ENCODE measurements at regions not wholly inside any gene's neighbourhood (a gene's known extent, or its start where the extent isn't known, plus 50 kb on each side); places are given as distances from the start of the nearest gene placed in this dataset.
"Not testable (repeated sequence)": the region's sequence is repeated elsewhere in the genome, so short reads cannot be mapped to it uniquely, and the experiment has no call there.

DNA sequence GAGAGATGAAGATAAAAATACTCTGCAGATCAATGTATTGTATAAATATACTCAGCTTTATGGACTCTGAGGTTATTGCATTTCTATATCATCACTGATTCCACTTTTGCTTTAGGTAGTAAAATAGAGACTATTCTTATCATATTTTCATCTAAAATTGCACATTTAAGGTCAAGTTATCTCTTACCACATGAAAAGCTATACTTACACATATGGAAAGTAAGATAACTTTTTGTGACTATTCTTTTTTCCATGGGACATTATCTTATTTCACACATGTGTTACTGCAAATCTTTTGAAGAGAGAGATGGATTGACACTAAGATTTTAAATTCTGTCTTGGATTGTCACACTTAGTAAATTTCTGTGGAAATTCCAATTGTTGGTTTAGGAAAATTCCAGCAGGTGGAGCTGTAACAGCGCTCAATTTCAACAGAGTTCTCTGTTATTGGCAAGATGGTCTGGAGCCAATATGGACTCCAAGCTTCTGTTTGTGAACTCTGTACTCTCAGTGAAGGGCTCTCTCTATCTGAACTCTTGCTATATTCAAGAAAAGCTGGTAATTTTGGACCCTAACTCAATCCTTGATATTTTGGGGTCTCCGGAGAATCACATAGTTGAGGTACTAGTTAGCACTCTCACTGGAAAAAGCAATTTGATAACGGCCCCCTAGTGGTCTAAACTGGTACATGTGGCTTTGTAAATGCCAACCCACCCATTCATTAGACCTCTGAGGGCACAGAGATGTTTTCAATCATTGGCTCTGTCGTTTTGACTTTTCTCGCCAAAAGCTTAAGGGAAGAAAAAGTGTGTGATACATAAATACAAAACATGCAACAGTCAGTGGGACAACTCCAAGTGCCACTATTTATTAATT is 429.7 kb downstream of the ETS1 start:
- peak; percentile 58 for DNase-seq (ENCODE audit: low read depth)

DNA sequence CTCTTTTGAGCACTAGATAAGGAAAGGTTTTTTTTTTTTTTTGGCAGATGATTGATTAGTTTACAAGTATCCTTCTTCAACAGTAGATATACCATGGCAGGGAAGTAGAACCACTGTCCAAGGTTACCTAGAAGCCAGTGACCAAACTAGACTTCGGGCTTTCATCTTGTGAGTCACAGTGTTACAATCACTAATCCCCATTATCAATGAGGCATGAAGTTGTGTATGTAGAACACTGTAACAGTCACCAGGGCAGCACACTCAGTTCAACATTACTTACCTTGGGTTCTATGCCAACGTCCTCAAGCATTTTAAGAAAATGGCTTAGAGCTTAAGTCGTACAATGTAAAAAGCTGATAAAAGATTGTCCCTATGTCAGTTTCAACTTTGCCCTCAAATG is 430.9 kb downstream of the ETS1 start:
- DNase-seq (ENCODE audit: low read depth), result no peak

DNA sequence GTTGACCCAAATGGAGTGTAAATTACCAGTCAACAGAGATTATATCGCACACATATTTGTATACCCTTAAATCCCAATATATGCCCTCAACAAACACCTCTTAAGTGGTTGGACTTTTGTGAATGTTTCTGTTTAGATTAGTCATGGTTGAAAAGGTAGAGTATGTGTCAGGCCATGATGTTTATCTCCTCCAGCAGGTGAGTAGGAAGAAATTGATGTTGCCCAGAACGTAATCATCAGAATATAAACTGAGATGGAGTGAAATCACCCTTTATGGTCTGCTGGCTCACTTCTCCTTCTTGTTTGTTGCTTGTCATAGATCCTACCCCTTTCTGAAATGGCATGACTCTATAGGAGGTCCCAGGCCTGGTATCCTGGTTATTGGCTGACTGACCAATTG is 431.8 kb downstream of the ETS1 start:
- no peak for DNase-seq (ENCODE audit: low read depth)

DNA sequence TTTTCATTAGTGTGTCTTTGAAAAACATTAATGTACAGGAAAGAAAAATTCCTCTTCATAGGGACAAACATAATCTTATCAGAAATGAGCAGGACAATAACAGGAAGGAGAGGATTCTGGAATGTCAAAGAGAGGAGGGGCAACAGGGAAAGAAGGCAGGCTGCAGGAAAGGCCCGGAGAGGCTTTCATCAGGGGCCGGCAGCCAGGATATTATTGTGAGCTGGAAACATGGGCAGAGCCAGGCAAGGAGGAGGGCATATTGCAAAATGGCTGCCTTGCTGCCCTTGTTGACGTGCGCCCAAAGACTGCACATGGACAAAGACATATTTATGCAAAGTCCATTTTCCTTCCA is 433.7 kb downstream of the ETS1 start:
- no peak for DNase-seq (ENCODE audit: low read depth)

DNA sequence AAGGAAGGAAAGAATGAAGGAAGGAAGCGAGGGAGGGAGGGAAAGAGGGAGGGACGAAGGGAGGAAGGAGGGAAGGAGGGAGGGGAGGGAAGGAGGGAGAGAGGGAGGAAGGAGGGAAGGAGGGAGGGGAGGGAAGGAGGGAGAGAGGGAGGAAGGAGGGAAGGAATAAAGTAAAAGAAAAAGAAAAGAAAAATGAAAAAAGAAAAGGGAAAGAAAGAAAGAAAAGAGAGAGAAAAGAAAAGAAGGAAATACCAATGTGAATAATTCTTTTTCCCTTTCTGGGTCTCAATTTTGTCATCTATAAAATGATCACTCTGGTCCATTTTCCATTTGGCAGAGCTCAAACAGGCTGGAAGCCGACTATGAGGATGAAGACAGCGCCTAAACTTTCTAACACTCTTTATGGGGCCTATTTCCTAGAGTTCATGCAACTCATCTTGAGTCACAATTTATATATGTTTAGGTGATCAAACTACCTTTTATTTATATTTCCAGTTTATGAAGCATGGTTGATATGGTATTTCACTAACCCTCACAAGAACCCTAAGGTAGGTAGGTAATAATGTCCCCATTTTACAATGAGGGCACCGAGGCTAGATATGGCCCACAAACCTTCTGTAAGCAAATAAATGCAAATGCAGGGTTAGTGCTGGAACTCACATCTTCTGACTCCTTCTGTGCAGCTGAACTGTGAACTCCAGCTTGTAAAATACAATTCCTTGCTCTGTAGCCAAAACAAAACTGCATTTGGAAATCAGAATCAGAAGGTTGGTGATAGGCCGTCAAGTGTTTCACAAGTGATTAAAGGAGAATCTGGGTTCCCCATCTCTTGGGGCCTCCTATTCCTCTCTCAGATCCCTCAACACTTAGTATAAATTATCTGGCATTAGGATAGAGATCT is 434.3 kb downstream of the ETS1 start:
- DNase-seq (ENCODE audit: low read depth), result no peak

DNA sequence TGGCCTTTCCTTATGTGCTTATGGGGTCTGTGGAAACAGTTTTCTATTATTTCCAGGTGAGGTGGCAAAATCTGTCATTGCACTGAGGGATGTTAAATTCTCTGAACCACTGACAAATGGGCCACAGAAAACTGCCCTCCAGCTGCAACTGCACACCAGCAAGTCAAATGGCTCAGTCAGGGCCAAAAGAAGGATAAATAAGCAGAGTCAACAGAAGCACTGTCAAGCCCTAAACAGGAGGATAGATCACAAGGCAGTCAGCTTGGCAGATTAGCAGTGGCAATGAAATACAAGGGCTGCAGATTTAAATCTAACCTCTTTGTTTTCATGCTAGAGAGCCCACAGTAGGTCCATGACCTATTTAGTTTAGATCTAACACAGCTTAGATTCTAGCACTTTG is 435.6 kb downstream of the ETS1 start:
- DNase-seq (ENCODE audit: low read depth), result no peak

DNA sequence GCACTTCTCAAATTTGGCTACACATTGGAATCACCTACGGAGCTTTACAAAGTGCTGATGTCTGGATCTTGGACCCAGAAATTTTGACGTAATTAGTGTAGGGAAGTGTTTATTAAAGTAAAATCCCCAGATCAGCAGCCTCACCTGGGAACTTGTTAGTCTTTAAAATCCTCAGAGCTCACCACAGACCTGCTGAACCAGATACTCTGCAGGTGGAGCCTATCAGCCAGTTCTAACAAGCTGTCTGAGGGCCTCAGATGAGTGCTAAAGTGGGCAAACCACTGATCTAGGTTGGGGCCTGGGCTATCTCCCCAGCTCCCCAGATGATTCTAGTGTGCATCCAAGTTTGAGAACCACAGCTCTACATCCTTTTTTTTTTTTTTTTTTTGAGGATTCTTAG is 436.0 kb downstream of the ETS1 start:
- DNase-seq (ENCODE audit: low read depth), result no peak

DNA sequence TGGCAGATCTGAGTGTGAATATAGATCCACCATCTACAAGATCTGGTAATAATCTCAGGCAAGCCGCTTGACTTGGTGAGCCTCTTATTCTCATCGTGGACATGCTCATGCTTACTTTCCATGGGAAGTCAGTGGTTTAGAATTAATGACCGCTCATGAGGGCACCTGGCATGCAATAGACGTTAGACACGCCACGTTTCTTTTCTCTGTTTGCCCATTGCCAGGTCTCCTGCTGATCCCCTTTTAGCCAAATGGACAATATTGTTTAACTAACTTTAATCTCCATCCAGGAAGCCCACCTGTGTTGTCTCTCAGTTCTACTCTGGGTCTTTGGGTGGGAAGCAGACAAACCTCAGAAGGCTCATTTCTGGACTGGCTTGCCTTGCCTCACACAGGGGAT is 439.1 kb downstream of the ETS1 start:
- no peak for DNase-seq (ENCODE audit: low read depth)

DNA sequence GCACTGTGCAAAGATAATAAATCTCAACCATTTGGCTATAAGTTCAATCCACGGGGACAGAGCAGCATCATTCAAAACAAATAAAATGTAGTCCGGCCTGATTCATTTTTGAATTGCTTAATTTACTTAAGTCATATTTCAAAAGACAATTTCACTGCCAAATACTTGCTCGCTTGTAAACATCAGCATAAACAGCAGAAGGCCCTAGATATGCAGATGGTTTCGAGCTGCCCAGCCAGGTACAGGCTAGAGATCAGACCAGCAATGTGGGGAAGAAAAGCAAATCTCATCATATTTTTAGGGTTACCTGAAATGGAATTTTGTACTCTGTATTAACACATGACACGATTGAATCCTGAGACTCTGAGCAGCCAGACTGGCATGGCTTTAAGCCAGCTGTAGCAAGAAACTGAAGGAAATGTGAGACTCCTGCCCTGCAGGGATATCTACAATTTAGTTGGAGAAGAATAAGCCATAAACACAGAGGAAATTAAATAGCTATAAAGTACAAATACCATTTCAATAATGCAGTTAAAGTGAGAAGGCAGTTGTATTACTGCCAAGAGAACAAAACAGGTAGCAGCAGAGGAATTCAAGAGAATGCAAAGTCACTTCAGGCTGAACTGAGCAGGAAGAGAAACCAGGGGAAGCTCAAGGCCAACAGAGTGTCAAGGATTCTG is 440.3 kb downstream of the ETS1 start:
- no peak for DNase-seq (ENCODE audit: low read depth)

DNA sequence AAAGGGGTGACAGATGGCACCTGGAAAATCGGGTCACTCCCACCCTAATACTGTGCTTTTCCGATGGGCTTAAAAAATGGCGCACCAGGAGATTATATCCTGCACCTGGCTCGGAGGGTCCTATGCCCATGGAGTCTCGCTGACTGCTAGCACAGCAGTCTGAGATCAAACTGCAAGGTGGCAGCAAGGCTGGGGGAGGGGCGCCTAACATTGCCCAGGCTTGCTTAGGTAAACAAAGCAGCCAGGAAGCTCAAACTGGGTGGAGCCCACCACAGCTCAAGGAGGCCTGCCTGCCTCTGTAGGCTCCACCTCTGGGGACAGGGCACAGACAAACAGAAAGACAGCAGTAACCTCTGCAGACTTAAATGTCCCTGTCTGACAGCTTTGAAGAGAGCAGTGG is 447.1 kb downstream of the ETS1 start:
- not testable (repeated sequence) for DNase-seq (ENCODE audit: low read depth)

DNA sequence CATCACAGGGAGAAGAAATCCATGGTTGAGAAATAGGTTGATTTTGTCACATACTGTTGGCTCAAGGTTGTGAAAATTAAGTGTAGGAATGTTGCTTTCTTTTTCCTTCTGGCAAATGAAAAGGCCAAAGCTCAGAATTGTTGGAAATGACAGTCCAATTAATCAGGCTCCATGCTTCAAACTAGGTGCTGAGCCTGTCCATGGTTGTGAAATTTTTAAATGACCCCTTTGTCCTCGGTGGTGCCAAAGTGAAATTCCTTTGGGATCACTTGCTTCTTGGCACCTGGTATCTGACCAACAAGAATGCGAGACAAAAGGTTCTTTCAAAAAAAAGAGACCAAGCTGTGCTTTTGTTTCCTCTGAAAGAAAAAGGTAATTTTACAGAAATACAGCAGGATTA is 451.9 kb downstream of the ETS1 start:
- no peak for DNase-seq (ENCODE audit: low read depth)

DNA sequence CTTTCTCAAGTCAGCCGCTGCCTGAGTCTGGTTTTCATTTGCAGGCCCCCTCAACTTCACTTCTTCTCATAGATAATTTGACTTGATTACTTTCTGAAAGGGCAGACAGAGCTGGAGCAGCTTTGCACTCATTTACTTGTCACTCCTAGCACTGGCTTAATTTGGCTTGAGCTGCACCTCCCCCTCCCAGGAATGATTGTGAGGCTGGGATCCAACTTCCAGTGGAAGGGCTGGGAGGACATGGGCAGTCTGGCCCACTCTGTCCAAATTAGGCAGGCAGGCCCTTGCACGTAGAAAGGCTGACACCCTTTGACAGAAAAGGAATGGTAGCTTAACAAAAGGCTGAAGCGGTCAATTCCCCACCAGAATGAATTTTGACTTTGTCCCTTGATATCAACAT is 453.9 kb downstream of the ETS1 start:
- DNase-seq (ENCODE audit: low read depth), result no peak

DNA sequence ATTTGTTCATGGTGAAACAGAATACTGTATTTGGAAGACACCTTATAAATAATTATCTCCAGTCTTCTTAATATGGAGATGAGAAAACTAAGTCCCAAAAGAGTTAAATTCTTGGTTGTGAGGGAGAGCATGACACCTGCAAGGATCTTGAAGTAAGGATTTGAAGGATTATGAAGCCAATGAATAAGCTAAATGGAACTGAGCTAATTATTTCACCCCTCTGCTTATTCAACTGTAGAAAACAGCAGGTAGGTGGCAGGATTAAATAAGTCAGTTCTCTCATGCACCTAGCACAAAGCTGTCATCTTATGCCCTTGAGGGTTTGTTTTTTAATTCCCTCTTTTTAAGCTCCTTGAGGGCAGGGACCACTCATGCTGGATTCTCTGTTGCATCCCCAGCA is 457.3 kb downstream of the ETS1 start:
- DNase-seq (ENCODE audit: low read depth), result no peak

DNA sequence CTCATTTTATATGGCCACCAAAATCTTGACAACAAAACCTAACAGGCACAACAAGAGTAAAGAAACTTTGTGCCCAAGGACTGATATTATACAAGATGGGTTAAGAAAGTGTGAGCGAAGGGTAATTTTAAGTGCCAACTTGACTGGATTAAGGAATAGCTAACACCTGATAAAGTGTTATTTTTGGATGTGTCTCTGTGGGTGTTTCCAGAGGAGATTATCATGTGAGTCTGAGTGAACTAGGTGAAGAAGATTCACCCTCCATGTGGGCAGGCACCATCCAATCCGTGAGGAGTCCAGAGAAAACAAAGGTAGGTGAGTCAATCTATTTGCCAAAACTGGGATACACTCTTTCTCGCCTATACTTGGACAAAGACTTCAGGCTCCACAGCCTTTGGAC is 461.6 kb downstream of the ETS1 start:
- no peak for DNase-seq (ENCODE audit: low read depth)

DNA sequence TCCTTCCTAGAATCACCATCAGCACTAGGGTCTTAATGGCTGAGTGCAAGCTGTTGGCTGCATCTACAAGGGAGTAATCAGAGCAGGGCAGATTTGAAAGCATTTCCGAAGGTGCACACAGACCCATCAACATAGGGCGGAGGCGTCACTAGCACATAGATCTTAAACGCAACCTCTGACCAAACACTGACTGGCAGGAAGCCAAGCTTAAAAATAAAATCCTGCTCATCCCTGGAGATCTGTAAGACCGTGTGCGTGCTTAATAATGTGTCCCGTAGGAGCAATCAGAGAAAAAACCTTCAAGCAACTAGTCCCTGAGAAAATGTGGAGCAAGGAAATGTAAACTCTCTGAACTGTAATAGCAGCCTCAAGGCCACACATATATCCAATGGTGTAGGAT is 470.5 kb downstream of the ETS1 start:
- DNase-seq (ENCODE audit: low read depth), result no peak

DNA sequence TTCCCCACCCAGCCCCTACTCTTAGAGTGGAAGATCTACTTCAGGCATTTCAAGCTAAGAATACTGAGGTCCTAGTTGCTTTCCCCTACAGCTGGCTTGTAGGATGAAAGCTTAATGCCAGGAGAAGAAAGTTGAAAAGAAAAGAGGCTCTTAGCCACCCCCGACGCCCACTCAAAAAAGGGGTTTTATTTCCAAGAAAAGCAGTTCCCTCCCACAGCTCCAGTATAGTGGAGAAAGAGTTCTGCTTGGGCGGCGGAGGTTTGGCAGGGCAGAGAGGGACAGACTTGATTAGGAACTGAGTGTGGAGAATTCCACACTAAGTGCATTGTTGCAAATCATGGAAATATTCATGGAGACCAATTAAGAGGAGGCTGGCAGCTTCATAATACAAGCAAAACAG is 470.9 kb downstream of the ETS1 start:
- no peak for DNase-seq (ENCODE audit: low read depth)

DNA sequence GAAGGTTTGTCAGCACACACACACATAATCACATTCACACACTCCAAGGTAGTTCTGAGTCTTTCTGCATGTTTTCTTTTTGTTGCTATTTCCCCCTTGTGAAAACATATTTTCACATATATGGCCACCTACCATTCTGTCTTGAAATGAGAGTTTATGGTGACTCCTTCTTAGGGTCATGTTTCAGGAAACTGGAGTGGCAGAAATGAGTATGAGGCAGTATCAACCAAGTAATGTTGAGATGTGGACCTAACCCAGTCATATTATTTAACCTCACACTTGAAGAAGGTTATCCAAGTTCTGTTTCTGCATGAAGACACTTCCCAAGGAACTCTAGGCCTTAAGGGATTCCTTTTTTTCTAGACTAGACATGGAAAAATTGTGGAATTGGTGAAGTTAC is 481.4 kb downstream of the ETS1 start:
- no peak for DNase-seq (ENCODE audit: low read depth)

DNA sequence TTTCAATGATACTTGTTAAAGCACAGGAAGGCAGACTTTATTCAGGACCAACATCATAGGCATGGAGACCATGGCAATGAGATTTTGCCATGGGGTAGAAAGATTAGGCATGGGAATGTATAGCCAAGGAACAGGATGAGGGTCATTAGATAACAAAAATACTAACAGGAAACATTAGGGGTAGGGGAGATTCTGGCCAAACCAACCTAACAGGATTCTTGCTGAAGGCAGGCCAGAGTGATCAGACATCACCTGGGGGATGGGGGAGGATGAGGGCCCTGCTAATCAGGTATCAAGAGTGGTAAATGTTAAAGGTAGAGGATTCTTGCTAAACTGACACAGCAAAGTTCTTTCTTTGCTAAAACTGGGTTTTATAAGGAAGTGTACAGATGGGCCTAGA is 481.8 kb downstream of the ETS1 start:
- DNase-seq (ENCODE audit: low read depth), result no peak

DNA sequence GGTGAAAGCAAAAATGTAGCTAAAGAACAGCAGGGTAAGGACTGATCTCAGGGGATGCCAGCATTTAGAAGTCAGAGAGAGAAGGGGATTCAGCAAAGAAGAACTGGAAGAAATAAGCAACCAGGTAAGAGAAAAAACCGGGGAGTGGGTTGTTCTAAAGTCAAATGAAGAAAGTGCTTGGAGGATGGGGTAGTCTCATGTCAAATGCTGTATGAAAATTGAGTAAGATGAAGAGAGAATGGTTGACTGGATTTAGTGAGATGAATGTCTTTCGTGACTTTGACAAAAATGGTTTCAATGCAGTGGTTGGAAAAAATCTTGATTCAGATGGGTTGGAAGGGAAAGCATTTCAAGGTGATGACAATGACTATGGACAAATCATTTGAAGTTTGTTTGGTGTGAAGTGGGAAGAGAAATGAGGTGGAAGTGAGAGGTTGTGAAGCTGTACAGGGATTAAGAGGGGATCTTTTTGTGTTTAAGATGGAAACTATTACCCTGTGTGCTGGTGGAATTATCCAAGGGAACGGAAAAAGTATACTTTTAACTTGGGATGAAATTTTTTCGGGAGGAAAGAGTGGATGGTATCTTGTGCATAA is 484.0 kb downstream of the ETS1 start:
- DNase-seq (ENCODE audit: low read depth), result no peak

DNA sequence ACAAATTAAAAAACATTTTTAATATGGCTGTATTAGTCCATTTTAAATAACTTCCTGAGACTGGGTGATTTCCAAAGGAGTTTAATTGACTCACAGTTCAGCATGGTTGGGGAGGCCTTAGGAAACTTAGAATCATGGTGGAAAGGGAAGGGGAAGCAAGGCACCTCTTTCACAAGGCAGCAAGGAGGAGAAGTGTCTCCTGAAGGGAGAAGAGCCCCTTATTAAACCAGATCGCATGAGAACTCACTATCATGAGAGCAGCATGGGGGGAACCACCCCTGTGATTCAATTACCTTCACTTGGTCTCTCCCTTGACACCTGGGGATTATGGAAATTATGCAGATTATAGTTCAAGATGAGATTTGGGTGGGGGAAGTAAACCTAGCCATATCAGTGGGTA is 488.6 kb downstream of the ETS1 start:
- DNase-seq (ENCODE audit: low read depth), result no peak

DNA sequence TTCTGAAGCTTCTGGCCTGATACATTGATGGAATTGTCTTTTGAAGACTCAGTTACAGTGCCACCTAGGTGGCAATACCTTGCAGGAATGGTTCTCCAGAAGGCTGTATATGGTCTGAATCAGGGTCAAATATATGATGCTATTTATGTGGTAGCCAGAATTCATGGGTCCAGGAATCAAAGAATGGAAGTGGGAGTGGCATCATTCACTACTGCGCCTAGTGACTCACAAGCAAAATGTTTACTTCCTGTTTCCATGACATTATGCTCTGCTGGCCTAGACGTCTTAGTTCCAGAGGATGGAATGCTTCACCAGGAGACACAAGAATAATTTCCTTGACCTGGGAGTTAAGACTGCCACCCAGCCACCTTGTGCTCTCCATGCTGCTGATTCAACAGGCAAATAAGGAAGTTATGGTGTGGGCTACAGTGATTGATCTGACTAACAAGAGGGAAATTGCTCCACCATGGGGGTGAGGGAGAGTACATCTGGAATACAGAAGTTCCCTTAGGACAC is 491.8 kb downstream of the ETS1 start:
- peak; percentile 39 for DNase-seq (ENCODE audit: low read depth)

DNA sequence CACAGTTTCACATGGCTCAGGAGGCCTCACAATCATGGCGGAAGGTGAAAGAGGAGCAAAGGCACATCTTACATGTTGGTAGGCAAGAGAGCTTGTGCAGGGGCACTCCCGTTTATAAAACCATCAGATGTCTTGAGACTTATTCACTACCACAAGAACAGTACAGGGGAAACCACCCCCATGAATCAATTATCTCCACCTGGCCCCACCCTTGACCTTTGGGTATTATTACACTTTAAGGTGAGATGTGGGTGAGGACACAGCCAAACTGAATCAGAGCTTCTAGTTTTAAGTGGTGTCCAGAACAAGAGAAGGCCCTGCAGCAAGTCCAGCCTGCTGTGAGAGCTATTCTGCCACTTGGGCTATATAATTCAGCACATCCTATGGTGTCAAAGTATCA is 493.7 kb downstream of the ETS1 start:
- no peak for DNase-seq (ENCODE audit: low read depth)
